T-cell (primary cell): ENCODE measurements at regions not wholly inside any gene's neighbourhood (a gene's known extent, or its start where the extent isn't known, plus 50 kb on each side); places are given as distances from the start of the nearest gene placed in this dataset.

Source experiments
- ATAC-seq, 4 experiments: fragments of 200-7000 bp in 3 of 4; fragments of 150-1000 bp in 1 of 4; cut with Tn5 transposase; replicated peaks in 1 of 4; 1 replicate in 3 of 4; 2 replicates in 1 of 4; pipeline ENCODE4 v1.10.0; 2021; ENCODE audit warnings: moderate library complexity in 3 of 4, mild to moderate bottlenecking in 2 of 4, moderate number of reproducible peaks in 1 of 4
- CTCF ChIA-PET, 2 donors: fragments of 300-600 bp; sonication (Branson Sonifier 250); formaldehyde crosslinking; loops; one replicate each; lab custom pipeline; 2022; ENCODE audit warnings: antibody characterized with exemption in 2 of 2; lab: Charles Lee
- POLR2A ChIA-PET, 2 donors: fragments of 300-600 bp; sonication (Branson Sonifier 250); formaldehyde crosslinking; loops; one replicate each; lab custom pipeline; 2022; ENCODE audit warnings: antibody characterized with exemption in 2 of 2; lab: Charles Lee
- DNase-seq, 35 experiments: peaks; one replicate each; pipeline versions ENCODE4 v3.0.0 to v3.0.0-alpha.2; 2013 to 2023
- H3K27ac ChIP-seq: one replicate; pipeline ENCODE4 v1.5.1; 2013; ENCODE audit warnings: low read length
- H3K27me3 ChIP-seq, 2 experiments: replicated peaks in 1 of 2; 1 replicate in 1 of 2; 2 replicates in 1 of 2; pipeline versions ENCODE4 v1.6.1 to v1.7.0; 2013; ENCODE audit warnings: low read length in 1 of 2, mixed read lengths in 1 of 2; ENCODE audit not compliant: control insufficient read depth in 2 of 2, insufficient read depth in 2 of 2; ENCODE audit errors: extremely low read depth in 1 of 2
- H3K36me3 ChIP-seq, 2 donors: 1 replicate in 1 of 2; 2 replicates in 1 of 2; pipeline versions ENCODE4 v1.6.1 to v1.7.0; 2013; ENCODE audit warnings: low read length in 1 of 2; ENCODE audit not compliant: control insufficient read depth in 2 of 2, insufficient read depth in 1 of 2; ENCODE audit errors: extremely low read depth in 1 of 2
- H3K4me1 ChIP-seq, 2 experiments: 1 replicate in 1 of 2; 2 replicates in 1 of 2; pipeline versions ENCODE4 v1.6.1 to v1.7.0; 2013; ENCODE audit warnings: low read length in 2 of 2, mixed read lengths in 1 of 2; ENCODE audit not compliant: insufficient read depth in 2 of 2, control insufficient read depth in 1 of 2; ENCODE audit errors: extremely low read depth in 1 of 2
- H3K4me3 ChIP-seq, 2 donors: 1 replicate in 1 of 2; 2 replicates in 1 of 2; pipeline versions ENCODE4 v1.5.1 to v1.7.0; 2013; ENCODE audit warnings: mild to moderate bottlenecking in 2 of 2, low read length in 1 of 2, moderate library complexity in 1 of 2; ENCODE audit not compliant: control insufficient read depth in 1 of 2; ENCODE audit errors: extremely low read depth in 1 of 2
- H3K9me3 ChIP-seq: 2 replicates; pipeline ENCODE4 v1.7.0; 2013
- H3K27ac Mint-ChIP-seq, 2 donors: one replicate each; pipeline ENCODE4 v1.8.0; 2020 to 2021; ENCODE audit warnings: mild to moderate bottlenecking in 2 of 2, mixed read lengths in 2 of 2
- H3K27me3 Mint-ChIP-seq, 2 donors: one replicate each; pipeline ENCODE4 v1.8.0; 2021 to 2022; ENCODE audit warnings: mixed read lengths in 2 of 2
- H3K36me3 Mint-ChIP-seq: one replicate; pipeline ENCODE4 v1.8.0; 2021; ENCODE audit warnings: mixed read lengths
- H3K4me1 Mint-ChIP-seq, 3 donors: one replicate each; pipeline ENCODE4 v1.8.0; 2020 to 2022; ENCODE audit warnings: mixed read lengths in 3 of 3, mild to moderate bottlenecking in 1 of 3
- H3K4me3 Mint-ChIP-seq, 3 donors: one replicate each; pipeline ENCODE4 v1.8.0; 2020 to 2022; ENCODE audit warnings: mild to moderate bottlenecking in 3 of 3, mixed read lengths in 3 of 3, moderate library complexity in 3 of 3
- H3K9me3 Mint-ChIP-seq, 3 donors: one replicate each; pipeline ENCODE4 v1.8.0; 2020 to 2022; ENCODE audit warnings: mixed read lengths in 3 of 3
- WGBS: methylation state at CpG from one replicate; pipeline ENCODE4 v1.1.5; 2013; ENCODE audit warnings: missing lambda C conversion rate; ENCODE audit not compliant: insufficient coverage; 5-methylcytosine and 5-hydroxymethylcytosine counted together

DNA sequence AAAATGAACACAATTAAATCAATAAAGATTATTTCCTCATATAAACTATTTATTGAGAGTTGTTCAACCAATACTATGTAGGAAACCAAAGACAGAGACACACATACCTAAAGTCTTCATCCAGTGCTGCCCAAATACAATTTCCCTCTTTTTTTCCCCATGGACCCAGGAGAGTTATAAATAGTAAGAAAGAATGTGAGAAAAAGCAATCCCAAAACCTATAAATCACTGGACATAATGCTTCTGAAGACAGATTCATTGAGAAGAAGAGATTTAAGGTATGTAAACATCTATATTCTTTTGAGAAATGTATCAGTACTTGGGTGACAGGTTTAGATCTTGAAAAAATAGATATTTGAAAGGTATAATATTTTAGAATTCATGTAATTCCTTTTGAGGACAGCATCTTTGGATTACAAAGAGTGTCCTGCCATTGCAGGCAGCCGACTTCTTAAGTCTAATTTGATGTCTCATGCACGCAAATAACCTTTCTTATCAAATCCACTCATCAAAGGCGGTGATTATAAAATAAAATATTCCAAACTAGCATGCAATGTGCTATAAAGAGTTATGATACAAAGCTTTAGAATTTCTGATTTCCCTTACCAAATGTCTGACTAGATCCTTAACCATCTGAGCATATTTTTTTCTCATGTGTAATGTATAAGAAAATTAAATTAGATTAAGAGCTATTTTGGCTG lies 739.4 kb downstream of the LIG4 start:
- ChIA-PET CTCF (no interaction called here), POLR2A (interaction anchor here in 1 of 2 donors (0.5 kb wide), 1 partner anchor 97 kb away, joined by 3 read pairs; no protein-coding TSS in a partner anchor)
- DNase-seq (no peak), ATAC-seq (no peak)
- Mint-ChIP-seq H3K9me3 (peaks cover 6 to 12% (median 11%) of the 10 kb centered on the region in 3 donors), H3K4me3 (no peak overlapping the region), H3K27me3 (no peaks in the 10 kb centered on the region), H3K27ac (no peak overlapping the region), H3K36me3 (no peaks in the 10 kb centered on the region), H3K4me1 (no peaks in the 10 kb centered on the region)
- Histone ChIP-seq H3K36me3 (no peaks in the 10 kb centered on the region), H3K4me1 (no peaks in the 10 kb centered on the region), H3K9me3 (no peaks in the 10 kb centered on the region), H3K27me3 (no peaks in the 10 kb centered on the region), H3K4me3 (no peak overlapping the region), H3K27ac (no peak overlapping the region)
- WGBS, result no CpG with 5 or more reads among the region's 3 CpGs

DNA sequence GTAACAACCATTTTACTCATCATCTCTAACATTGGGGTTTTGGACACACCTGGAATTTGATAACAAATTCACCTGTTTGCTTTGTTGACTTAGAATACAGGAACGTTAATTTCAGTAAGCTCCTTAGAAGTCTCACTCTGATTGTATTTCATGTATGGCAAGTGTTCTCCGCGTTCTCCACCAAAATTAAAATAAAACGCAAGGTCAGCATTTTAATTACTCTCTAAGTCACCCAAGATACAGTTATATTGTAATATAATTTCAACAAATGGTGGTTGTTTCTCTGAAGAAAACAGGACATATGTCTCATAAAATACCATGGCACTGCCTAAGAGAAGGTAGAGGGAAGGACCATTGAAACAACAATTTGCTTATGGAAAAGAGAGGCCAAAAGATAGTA lies 742.1 kb downstream of the LIG4 start:
- H3K4me3 Mint-ChIP-seq, result no peak overlapping the region
- no peak overlapping the region for H3K27ac Mint-ChIP-seq
- H3K9me3 ChIP-seq, result no peaks in the 10 kb centered on the region
- H3K36me3 ChIP-seq, result no peaks in the 10 kb centered on the region
- H3K27me3 ChIP-seq, result no peaks in the 10 kb centered on the region
- H3K4me1 ChIP-seq, result no peaks in the 10 kb centered on the region
- no peak overlapping the region for H3K27ac ChIP-seq
- WGBS, result no CpG with 5 or more reads among the region's 4 CpGs
- CTCF ChIA-PET, result interaction anchor here in 1 of 2 donors (0.6 kb wide), 1 partner anchor 1636 kb away, joined by 3 read pairs; no protein-coding TSS in a partner anchor
- no peaks in the 10 kb centered on the region for H3K36me3 Mint-ChIP-seq
- no peaks in the 10 kb centered on the region for H3K27me3 Mint-ChIP-seq
- ATAC-seq, result no peak
- peaks cover 9 to 12% (median 11%) of the 10 kb centered on the region in 3 donors for H3K9me3 Mint-ChIP-seq
- H3K4me3 ChIP-seq, result no peak overlapping the region
- H3K4me1 Mint-ChIP-seq, result no peaks in the 10 kb centered on the region
- DNase-seq, result no peak
- POLR2A ChIA-PET, result no interaction called here

DNA sequence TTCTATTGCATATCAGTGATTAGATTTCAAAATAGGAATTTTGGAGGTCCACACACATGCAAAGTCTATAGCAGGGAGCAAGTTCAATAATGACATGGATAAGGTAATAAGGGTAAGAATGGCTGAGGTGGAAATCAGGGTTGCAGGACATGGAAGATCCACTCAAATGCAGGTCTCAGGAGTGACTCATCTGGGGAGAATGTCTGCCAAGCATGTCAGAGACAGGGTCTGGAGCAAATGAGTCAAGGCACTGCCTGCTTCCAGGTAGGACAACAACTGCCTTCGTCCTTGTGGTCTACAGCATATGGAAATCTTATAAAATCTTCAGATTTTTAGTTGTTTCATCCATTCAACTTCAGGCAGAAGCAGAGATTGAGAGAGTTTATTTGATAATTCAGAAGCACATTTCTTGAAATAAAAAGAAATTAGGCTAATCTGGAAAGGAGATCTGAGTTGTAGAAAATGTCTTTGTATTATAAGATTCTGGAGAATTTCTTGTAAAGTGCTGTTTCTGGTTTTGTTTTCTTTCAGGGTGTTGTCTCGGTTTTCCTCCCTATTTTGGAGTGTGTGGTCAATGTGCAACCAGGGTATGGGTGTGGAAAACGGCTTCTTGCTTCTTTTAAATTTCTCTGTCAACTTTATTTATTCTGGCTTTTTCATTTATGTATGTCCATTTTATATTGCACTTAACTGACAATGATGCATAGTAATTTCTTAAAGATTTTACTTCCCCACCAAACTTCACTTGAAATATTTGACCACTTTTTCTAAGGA lies 748.8 kb downstream of the LIG4 start:
- CTCF ChIA-PET, result interaction anchor here in 1 of 2 donors (0.6 kb wide), 1 partner anchor 47 kb away, joined by 3 read pairs; no protein-coding TSS in a partner anchor
- H3K9me3 Mint-ChIP-seq, result peaks cover 4 to 9% (median 9%) of the 10 kb centered on the region in 3 donors
- no CpG with 5 or more reads among the region's 3 CpGs for WGBS

DNA sequence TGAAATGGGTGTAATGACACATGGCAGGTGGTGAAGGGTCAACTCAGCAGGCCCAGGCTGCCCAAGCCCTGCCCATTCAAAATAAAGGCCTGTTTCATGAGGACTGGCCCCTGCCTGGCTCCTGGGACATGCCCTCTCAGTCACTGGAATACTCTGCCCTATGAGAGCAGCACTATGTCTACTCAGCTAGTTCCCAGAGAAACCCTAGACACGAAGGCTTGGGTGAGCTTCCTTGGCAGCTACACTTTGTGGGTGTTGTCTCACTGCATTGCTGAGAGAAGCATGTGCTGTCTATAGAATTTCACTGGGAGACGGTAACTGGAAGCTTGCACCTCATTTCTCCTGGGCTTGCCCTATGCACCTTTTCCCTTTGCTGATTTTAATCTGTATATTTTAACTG lies 752.8 kb downstream of the LIG4 start:
- ATAC-seq, result no peak
- H3K27ac Mint-ChIP-seq, result no peak overlapping the region
- Histone ChIP-seq H3K9me3 (no peaks in the 10 kb centered on the region), H3K36me3 (no peaks in the 10 kb centered on the region), H3K4me1 (no peaks in the 10 kb centered on the region), H3K4me3 (no peak overlapping the region), H3K27me3 (no peaks in the 10 kb centered on the region), H3K27ac (no peak overlapping the region)
- no peaks in the 10 kb centered on the region for H3K36me3 Mint-ChIP-seq
- CTCF ChIA-PET, result no interaction called here
- H3K9me3 Mint-ChIP-seq, result peaks cover 6 to 12% (median 7%) of the 10 kb centered on the region in 3 donors
- DNase-seq, result no peak
- WGBS, result 33% methylated on average over 1 of the region's 2 CpGs
- no peaks in the 10 kb centered on the region for H3K4me1 Mint-ChIP-seq
- no peak overlapping the region for H3K4me3 Mint-ChIP-seq
- POLR2A ChIA-PET, result no interaction called here
- H3K27me3 Mint-ChIP-seq, result no peaks in the 10 kb centered on the region

More for the DNA sequence above, 748.8 kb downstream of the LIG4 start:
- Histone ChIP-seq H3K36me3 (no peaks in the 10 kb centered on the region), H3K4me1 (no peaks in the 10 kb centered on the region), H3K27ac (no peak overlapping the region), H3K27me3 (no peaks in the 10 kb centered on the region), H3K4me3 (no peak overlapping the region), H3K9me3 (no peaks in the 10 kb centered on the region)
- POLR2A ChIA-PET, result interaction anchor here in 1 of 2 donors (0.6 kb wide), 1 partner anchor 25 kb away, joined by 3 read pairs; no protein-coding TSS in a partner anchor
- no peak overlapping the region for H3K4me3 Mint-ChIP-seq
- H3K27ac Mint-ChIP-seq, result no peak overlapping the region
- no peaks in the 10 kb centered on the region for H3K27me3 Mint-ChIP-seq
- DNase-seq (no peak), ATAC-seq (no peak)
- no peaks in the 10 kb centered on the region for H3K4me1 Mint-ChIP-seq
- no peaks in the 10 kb centered on the region for H3K36me3 Mint-ChIP-seq

DNA sequence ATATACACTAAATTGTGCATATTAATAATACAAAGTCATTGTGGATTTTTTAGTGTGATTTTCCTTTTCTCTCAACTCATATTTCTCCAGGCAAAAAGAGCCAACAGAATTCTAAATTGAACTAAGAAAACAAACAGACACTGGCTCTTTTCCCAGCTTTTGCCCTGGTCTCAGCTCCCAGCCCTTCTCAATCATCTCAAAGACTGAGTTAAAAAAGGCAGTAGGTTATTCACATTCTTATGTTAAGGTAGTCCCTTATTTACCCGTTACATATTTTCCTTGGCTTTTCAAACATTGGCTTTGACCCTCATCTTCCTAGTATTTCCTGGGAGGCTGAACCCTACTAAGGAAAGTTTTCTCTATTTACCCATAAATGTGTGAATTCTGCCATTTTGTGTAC lies 753.6 kb downstream of the LIG4 start:
- ChIA-PET POLR2A (no interaction called here), CTCF (no interaction called here)
- Histone ChIP-seq H3K27ac (no peak overlapping the region), H3K4me3 (no peak overlapping the region), H3K36me3 (no peaks in the 10 kb centered on the region), H3K4me1 (no peaks in the 10 kb centered on the region), H3K9me3 (no peaks in the 10 kb centered on the region), H3K27me3 (no peaks in the 10 kb centered on the region)
- H3K9me3 Mint-ChIP-seq, result peaks cover 6 to 12% (median 7%) of the 10 kb centered on the region in 3 donors
- ATAC-seq (no peak), DNase-seq (no peak)
- no peaks in the 10 kb centered on the region for H3K4me1 Mint-ChIP-seq
- no peak overlapping the region for H3K27ac Mint-ChIP-seq
- no peaks in the 10 kb centered on the region for H3K27me3 Mint-ChIP-seq
- no peak overlapping the region for H3K4me3 Mint-ChIP-seq
- WGBS, result no CpG with 5 or more reads among the region's 1 CpG
- no peaks in the 10 kb centered on the region for H3K36me3 Mint-ChIP-seq

DNA sequence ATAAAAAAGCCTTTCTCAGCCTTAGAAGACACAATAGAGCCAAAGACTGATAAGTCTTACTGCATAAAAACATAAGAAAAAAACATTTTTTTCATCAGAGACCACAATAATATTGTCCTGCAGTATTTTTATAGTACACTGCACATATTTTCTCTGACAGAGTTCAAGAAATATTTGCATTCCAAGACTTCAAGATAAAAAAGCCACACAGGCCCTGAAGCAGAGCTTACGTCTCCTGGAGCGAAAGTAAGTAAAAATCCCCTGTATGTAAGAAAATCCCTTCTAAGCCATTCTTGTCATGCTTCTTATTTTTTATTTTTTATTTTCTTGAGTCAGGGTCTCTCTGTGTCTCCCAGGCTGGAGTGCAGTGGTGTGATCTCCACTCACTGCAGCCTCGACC lies 755.9 kb downstream of the LIG4 start:
- H3K9me3 Mint-ChIP-seq, result peaks cover 3 to 18% (median 5%) of the 10 kb centered on the region in 3 donors
- CTCF ChIA-PET, result no interaction called here
- no CpG with 5 or more reads among the region's 3 CpGs for WGBS

More for the DNA sequence above, 755.9 kb downstream of the LIG4 start:
- Histone ChIP-seq H3K4me1 (no peaks in the 10 kb centered on the region), H3K4me3 (no peak overlapping the region), H3K9me3 (no peaks in the 10 kb centered on the region), H3K27me3 (no peaks in the 10 kb centered on the region), H3K27ac (no peak overlapping the region), H3K36me3 (no peaks in the 10 kb centered on the region)
- no peak overlapping the region for H3K27ac Mint-ChIP-seq
- H3K36me3 Mint-ChIP-seq, result no peaks in the 10 kb centered on the region
- DNase-seq (no peak), ATAC-seq (no peak)
- POLR2A ChIA-PET, result no interaction called here
- H3K27me3 Mint-ChIP-seq, result no peaks in the 10 kb centered on the region
- H3K4me1 Mint-ChIP-seq, result no peaks in the 10 kb centered on the region
- no peak overlapping the region for H3K4me3 Mint-ChIP-seq
